ENCODE measurements at regions not wholly inside any gene's neighbourhood (a gene's known extent, or its start where the extent isn't known, plus 50 kb on each side); places are given as distances from the start of the nearest gene placed in this dataset.

GRCh38 chr14:84127495-84127894 lies 1402.4 kb upstream of the FLRT2 start:
- no peak overlapping the region for H3K4me3 ChIP-seq (replicated peaks; ENCODE audit: insufficient read depth, low read length)
- H3K27me3 ChIP-seq (ENCODE audit: insufficient read depth, poor library complexity, severe bottlenecking): no peaks in the 10 kb centered on the region
- no peak overlapping the region for H3K27ac ChIP-seq (replicated peaks)
- DNase-seq (ENCODE audit: low read depth in 1 of 2, low spot score in 1 of 2): no peak
- TF ChIP-seq GABPA (IDR thresholded peaks at IDR 0.05; ENCODE audit: low read depth) (no peak), CTCF (IDR thresholded peaks at IDR 0.05; ENCODE audit: insufficient read depth, low read length) (no peak), REST (IDR thresholded peaks at IDR 0.05; ENCODE audit: insufficient replicate concordance, low read depth) (no peak), SPI1 (IDR thresholded peaks at IDR 0.05; ENCODE audit: borderline replicate concordance, low read depth) (no peak), POLR2AphosphoS5 (IDR thresholded peaks at IDR 0.05; ENCODE audit: low read depth) (no peak)

GRCh38 chr14:84128050-84128449 lies 1401.9 kb upstream of the FLRT2 start:
- Histone ChIP-seq H3K27me3 (ENCODE audit: insufficient read depth, poor library complexity, severe bottlenecking) (no peaks in the 10 kb centered on the region), H3K4me3 (replicated peaks; ENCODE audit: insufficient read depth, low read length) (no peak overlapping the region), H3K27ac (replicated peaks) (no peak overlapping the region)
- no peak for TF ChIP-seq CTCF (IDR thresholded peaks at IDR 0.05; ENCODE audit: insufficient read depth, low read length)
- no peak for TF ChIP-seq SPI1 (IDR thresholded peaks at IDR 0.05; ENCODE audit: borderline replicate concordance, low read depth)
- no peak for TF ChIP-seq REST (IDR thresholded peaks at IDR 0.05; ENCODE audit: insufficient replicate concordance, low read depth)
- TF ChIP-seq GABPA (IDR thresholded peaks at IDR 0.05; ENCODE audit: low read depth): no peak
- no peak for TF ChIP-seq POLR2AphosphoS5 (IDR thresholded peaks at IDR 0.05; ENCODE audit: low read depth)
- DNase-seq (ENCODE audit: low read depth in 1 of 2, low spot score in 1 of 2): no peak

- TF ChIP-seq GABPA (IDR thresholded peaks at IDR 0.05; ENCODE audit: low read depth): no peak
- TF ChIP-seq SPI1 (IDR thresholded peaks at IDR 0.05; ENCODE audit: borderline replicate concordance, low read depth): peak; percentile 100
- H3K27ac ChIP-seq (replicated peaks): peak overlapping the region; percentile 47
- peak overlapping the region; percentile 21; the same call in 1 of the 2 replicates for H3K4me3 ChIP-seq (replicated peaks; ENCODE audit: insufficient read depth, low read length)
- peak; percentile 28 to 85 for DNase-seq (ENCODE audit: low read depth in 1 of 2, low spot score in 1 of 2)
- no peaks in the 10 kb centered on the region for H3K27me3 ChIP-seq (ENCODE audit: insufficient read depth, poor library complexity, severe bottlenecking)
Observed at GRCh38 chr14:84129007-84129406, 1400.9 kb upstream of the FLRT2 start.

GRCh38 chr14:84129941-84130340 lies 1400.0 kb upstream of the FLRT2 start:
- TF ChIP-seq SPI1 (IDR thresholded peaks at IDR 0.05; ENCODE audit: borderline replicate concordance, low read depth) (no peak), POLR2AphosphoS5 (IDR thresholded peaks at IDR 0.05; ENCODE audit: low read depth) (no peak), REST (IDR thresholded peaks at IDR 0.05; ENCODE audit: insufficient replicate concordance, low read depth) (no peak), CTCF (IDR thresholded peaks at IDR 0.05; ENCODE audit: insufficient read depth, low read length) (no peak), GABPA (IDR thresholded peaks at IDR 0.05; ENCODE audit: low read depth) (no peak)
- no peaks in the 10 kb centered on the region for H3K27me3 ChIP-seq (ENCODE audit: insufficient read depth, poor library complexity, severe bottlenecking)
- H3K4me3 ChIP-seq (replicated peaks; ENCODE audit: insufficient read depth, low read length): no peak overlapping the region
- peak overlapping the region; percentile 47; the same call in 1 of the 2 replicates for H3K27ac ChIP-seq (replicated peaks)
- no peak for DNase-seq (ENCODE audit: low read depth in 1 of 2, low spot score in 1 of 2)
